Stimulated activated CD4-positive, alpha-beta T cell treated with anti-CD3 and anti-CD28 coated beads, Interleukin-1b, Interleukin-23, amount 100 ng/mL, for 4 hours (primary cell): ENCODE measurements at regions not wholly inside any gene's neighbourhood (a gene's known extent, or its start where the extent isn't known, plus 50 kb on each side); places are given as distances from the start of the nearest gene placed in this dataset.
"Not testable (repeated sequence)": the region's sequence is repeated elsewhere in the genome, so short reads cannot be mapped to it uniquely, and the experiment has no call there.

ENCODE experiments used
- DNase-seq, 2 donors: peaks; one replicate each; pipeline ENCODE4 v3.0.0-alpha.2; 2020; ENCODE audit warnings: low read depth in 2 of 2

DNA sequence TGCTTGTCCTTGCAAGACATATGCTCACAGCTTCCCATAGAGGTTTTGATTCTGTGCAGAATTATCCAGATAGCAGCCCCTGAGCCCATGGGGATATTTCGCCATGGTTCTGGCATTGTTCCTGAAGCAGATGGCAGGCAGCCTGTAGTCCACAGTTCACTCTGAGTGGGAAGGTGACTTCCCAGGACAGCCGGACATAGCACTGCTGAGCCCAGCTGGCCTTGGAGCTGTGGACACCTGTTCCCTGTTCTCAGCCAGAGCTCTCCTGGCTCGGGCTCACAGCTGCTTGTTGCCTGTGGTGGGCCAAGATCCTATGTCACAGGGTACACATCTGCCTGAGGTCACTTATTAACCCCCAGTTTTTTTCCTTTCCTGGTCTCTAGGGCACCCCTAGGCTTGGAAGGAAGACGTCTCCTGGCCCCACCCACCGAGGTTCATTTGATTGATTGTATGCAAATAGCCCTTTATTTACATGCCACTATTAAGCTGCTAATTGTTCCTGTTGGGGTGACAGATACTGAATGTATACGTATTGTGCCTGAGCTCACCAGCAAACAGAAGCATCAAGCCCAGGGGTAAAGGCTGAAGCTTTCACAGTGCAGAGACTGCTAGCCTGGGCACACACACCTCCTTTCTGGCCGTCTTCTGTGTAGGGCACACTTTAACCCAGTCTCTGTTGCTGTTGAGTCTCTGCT lies 96.6 kb upstream of the DMRT1 start:
- no peak for DNase-seq

DNA sequence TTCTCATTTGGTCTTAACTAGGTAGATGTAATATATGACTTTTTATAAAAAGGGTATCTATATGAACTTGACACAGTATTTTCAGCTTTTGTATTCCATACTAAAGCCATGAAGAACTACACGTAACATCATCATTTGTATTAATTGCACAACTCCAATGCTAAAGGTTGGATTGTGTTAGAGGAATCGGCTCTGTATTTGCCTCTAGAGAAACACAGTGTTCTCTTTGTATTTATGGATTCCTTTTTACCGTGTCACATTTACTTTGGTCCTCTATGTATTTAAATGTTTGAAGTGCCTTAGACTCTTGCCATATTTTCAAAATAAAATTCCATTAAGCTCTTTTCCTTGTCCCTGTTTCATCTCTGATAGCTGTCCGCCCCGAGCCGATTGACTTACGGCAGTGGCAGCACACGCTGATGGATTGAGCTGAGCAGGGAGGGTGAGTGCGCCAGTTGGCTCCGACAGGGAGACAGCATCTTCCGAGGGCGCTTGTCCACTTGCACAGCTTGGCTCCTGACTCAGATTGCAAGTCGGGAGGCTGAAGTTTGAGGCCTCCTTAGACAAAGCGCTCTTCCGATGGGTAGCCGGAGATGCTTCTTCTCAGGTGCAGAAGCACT lies 95.6 kb upstream of the DMRT1 start:
- no peak for DNase-seq

DNA sequence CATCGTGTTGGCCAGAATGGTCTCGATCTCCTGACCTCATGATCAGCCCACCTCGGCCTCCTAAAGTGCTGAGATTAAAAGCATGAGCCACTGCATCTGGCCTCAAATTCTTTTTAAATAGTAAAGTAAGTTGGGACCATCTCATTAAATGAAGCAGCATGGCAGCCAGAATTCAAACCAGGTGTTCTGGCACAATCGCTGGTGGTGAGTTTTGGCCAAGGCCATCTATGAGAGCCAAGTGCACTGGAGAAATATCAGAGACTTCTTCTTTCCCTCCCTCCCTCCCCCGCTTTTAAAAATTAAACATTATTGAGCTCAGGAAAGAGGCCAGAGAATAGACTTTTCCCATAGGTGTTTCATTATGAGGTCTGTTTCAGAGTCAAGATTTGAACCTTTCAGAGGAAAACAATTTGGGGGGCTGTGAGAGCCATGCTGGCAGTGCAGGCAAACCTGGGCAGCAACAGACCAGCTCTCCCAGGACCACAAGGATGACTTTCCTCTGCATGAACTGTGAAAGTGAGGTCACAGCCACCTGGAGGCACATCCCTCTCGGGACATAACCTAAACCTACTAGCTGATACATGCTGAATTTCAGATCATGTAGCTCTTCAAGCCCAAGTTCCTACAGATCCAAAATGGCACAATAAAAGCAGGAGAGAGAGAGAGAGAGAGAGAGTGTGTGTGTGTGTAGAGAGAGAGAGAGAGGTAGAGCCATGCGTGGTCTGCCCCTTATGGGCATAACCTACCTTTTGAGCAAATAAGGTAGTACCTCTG lies 94.6 kb upstream of the DMRT1 start:
- DNase-seq, result no peak

DNA sequence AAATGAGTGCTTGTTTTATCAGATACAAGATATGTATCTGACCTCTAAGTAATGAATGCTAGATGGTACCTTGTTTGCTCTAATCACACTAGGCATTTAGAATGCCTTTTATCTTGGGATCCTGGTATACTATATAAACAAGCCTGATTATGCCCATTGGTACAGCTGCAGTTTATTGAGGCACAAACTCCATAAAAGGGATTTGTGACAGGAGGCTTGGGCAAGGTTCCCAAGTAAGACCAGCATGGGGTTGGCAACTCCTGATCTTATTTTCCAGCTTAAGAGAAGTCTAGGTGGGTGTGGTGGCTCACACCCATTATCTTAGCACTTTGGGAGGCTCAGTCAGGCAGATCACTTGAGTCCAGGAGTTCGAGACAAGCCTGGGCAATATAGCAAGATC lies 93.9 kb upstream of the DMRT1 start:
- DNase-seq, result no peak

GRCh38 chr9:748861-749497 lies 92.5 kb upstream of the DMRT1 start:
- no peak for DNase-seq

DNA sequence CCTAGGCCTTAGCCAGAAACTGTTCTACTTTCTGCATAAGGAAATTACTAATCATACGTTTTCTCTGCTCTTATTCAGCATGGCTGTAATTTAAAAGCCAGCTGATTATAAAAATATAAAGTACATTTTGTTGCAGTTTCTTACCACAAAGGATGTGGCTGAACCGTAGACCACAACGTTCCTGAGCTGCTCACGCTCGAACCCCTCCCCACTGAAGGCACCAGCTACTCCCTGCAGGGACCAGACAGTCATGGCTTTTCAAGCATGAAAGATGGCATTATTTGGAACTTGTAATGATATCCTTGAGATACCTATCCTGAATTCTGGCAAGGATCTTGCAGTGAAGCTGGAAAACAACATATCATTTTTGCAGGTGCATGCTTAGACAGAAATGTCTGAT lies 91.8 kb upstream of the DMRT1 start:
- DNase-seq, result no peak

- no peak for DNase-seq
Observed at GRCh38 chr9:750249-750967, 91.1 kb upstream of the DMRT1 start.

GRCh38 chr9:751137-752051 lies 90.1 kb upstream of the DMRT1 start:
- DNase-seq, result no peak

GRCh38 chr9:752201-752600 lies 89.3 kb upstream of the DMRT1 start:
- no peak for DNase-seq

DNA sequence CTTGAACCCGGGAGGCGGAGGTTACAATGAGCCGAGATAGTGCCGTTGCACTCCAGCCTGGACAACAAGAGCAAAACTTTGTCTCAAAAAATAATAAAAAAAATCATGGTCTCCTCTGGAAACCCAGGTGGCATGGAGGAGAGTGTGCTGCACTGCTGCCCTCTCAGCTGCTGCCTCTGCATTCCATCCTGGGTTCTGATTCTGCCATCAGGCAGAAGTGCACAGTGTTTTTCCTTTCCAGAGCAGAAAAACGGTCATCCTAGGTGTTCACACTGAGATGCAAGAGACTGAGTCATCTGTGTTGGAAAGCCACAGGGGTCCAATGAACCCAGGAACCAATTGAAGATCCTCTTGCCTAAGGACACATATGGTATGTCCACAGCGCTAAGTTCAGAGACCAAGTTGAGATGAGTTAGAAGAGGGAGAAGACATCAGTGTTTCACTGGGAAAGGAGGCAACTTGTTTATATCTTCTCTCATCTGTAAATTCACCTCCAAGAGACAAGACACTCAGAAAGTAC lies 88.8 kb upstream of the DMRT1 start:
- DNase-seq, result no peak

GRCh38 chr9:753734-754133 lies 87.8 kb upstream of the DMRT1 start:
- DNase-seq, result not testable (repeated sequence)

DNA sequence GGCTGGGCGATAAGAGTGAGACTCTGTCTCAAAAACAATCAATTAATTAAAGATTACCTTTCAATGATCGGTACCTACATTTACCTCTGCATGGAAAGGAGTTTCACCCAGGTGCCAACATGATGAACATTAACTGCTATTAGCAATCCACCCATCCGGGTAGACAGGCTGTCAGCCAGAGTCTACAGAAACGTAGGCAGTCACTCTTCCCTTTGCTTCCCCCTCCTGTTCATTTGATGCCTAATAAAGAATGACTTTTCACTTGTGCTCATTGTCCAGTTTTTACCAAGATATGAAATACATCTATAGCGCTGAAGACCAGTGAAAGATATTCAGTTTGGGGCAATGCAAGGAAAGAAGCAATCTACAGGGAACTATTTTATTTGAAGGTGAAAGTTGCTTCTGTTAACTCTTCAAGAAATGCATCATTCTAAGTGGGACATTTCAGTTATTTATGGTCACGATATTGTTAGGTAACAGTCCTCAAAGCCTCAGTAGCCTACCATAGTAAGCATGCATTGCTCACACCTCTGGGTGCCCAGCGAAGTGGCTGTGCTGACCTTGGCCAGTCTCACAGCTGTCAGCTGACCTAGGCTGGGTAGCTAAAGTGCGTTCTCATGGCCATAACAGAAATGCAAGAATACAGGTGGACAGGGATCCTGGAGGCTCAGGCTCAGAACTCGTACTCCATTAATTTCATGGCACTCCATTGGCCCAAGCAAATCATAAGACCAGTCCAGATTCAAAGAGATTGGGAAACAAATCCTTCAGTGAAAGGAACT lies 87.2 kb upstream of the DMRT1 start:
- DNase-seq, result no peak

DNA sequence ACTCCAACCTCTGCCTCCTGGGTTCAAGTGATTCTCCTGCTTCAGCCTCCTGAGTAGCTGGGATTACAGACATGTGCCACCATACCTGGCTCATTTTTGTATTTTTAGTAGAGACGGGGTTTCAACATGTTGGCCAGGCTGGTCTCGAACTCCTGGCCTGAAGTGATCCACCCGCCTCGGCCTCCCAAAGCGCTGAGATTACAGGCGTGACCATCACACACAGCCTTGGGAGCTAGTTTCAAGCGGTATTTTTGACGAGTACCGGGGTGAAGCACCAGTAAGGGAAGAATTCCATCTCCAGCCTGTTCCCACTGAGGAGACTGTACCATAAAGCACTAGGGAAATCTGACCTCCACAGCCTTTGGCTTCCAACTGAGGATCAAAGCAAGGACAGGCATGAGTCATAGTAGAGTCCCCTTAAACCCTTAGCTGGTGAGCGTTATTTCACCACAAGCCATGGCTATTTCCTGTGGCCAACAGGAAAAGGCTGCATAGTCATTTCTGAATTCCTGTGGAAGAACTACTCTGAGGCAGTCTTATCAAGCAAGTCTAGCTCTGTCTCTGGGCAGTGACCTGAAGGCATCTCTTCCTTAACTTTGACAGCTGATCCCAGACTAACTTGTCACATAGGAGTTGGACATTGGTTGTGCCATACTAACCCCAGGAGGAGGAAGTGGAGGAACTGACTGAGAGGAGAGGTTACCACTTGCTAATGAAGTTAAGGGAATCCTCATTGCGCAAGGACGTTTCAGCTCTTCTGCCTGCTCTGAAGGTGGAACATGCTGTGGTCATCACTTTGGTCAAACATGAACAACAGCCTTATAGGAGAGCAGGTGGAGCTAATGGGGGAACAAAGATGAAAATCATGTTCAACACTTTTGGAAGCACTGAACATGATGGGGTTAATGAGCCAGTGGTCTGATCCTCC lies 85.8 kb upstream of the DMRT1 start:
- DNase-seq, result no peak

- no peak for DNase-seq
Observed at GRCh38 chr9:757246-757881, 84.1 kb upstream of the DMRT1 start.

DNA sequence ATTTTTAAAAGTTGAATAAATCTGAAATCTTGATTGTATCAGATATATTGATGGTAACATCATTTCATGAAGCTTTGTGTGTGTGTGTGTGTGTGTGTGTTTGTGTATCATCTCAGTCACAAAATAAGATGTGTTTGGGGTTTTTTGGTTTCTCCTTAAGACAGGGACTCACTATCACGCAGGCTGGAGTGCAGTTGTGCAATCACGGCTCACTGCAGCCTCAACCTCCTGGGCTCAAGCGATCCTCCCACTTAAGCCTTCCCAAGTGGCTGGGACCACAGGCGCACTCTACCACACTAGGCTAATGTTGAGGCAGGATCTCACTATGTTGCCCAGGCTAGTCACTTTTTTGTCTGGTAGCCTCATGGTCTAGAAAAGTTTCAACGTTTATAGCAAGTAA lies 83.4 kb upstream of the DMRT1 start:
- DNase-seq, result no peak

DNA sequence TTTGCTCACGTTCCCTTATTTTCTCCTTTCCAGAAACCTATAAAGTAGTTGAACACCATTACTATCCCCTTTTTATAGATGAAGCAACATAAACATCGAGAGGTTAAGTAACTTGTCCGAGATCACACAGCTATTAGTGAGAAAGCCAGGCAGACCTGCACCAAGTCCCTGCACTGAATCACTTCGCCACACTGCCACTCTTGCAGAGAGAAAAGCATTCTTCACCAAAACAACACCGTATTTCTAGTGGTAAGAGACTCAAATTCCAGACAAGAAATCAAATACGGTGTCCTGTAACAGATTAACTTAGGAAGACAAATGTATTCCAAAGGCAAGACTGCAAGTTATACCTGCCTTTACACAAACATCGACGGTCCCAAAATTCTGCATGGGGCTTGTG lies 82.0 kb upstream of the DMRT1 start:
- DNase-seq, result no peak

DNA sequence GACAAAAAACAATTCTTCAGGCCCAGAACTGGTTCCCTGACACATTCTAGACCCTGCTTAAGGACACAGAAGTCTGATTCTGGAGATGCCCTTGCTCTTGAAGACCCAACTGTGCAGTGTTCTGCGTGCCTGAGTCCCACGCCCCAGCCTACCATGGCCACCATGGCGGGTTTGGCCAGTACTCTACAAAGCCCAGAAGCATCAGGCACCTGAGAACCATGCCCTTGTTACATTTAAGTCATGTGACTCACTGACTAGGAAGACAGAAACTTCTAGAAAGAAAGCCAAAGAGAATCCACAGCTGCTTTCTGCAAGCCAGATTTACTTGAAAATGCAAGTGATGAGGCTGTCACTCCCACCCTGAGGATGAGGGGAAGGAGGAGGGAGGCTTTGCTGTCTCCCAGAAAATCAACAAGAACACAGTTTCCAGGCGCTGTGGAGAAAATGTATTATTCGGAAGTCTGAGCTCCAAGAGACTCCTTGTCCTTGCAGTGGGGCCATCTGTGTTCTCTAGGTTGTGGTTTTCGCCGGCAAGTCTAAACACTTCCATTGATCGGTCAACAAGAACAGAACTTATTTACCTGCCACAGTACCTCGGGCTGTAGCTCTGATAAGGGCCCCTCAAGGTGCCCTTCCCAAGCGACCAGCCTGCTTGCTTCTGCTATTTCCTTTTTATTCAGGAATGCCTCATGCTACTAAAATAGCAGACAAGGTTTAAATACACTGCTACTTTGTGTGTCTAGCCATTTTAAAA lies 81.3 kb upstream of the DMRT1 start:
- no peak for DNase-seq
